H1 (cell line): ENCODE measurements at regions not wholly inside any gene's neighbourhood (a gene's known extent, or its start where the extent isn't known, plus 50 kb on each side); places are given as distances from the start of the nearest gene placed in this dataset.

Experiments
- CTCF ChIP-seq, 3 experiments: IDR thresholded peaks; 1 replicate in 2 of 3; 2 replicates in 1 of 3; pipeline versions ENCODE4 v1.5.1 to v1.6.1; 2011; ENCODE audit warnings: low read length in 3 of 3, mild to moderate bottlenecking in 3 of 3, inconsistent platforms in 2 of 3, low read depth in 1 of 3, moderate library complexity in 1 of 3; ENCODE audit not compliant: insufficient read depth in 1 of 3; ENCODE audit errors: control extremely low read depth in 1 of 3
- POLR2A ChIP-seq, 2 experiments: IDR thresholded peaks; 1 replicate in 1 of 2; 2 replicates in 1 of 2; pipeline ENCODE4 v1.6.1; 2011; ENCODE audit warnings: low read depth in 2 of 2, low read length in 2 of 2, mild to moderate bottlenecking in 2 of 2; ENCODE audit errors: control extremely low read depth in 1 of 2
- RXRA ChIP-seq: IDR thresholded peaks from 2 replicates; pipeline ENCODE4 v1.6.1; 2011; ENCODE audit warnings: low read depth, mild to moderate bottlenecking, low read length, moderate library complexity; ENCODE audit not compliant: insufficient read depth
- ZNF274 ChIP-seq: IDR thresholded peaks from 2 replicates; pipeline ENCODE4 v1.7.0; 2012; ENCODE audit warnings: low read length, borderline replicate concordance; ENCODE audit errors: extremely low read depth

- no peak for TF ChIP-seq CTCF (IDR thresholded peaks at IDR 0.05; ENCODE audit: control extremely low read depth in 1 of 3, insufficient read depth in 1 of 3, low read depth in 1 of 3, low read length in 3 of 3)
- TF ChIP-seq POLR2A (IDR thresholded peaks at IDR 0.05; ENCODE audit: control extremely low read depth in 1 of 2, low read depth in 2 of 2, low read length in 2 of 2): no peak
- TF ChIP-seq RXRA: no peak
- TF ChIP-seq ZNF274: no peak
These were observed 316.6 kb downstream of the THBS2 start for GRCh38 chr6:168937054-168937453.
